K562 (cell line): ENCODE measurements at regions not wholly inside any gene's neighbourhood (a gene's known extent, or its start where the extent isn't known, plus 50 kb on each side); places are given as distances from the start of the nearest gene placed in this dataset.

Experiments
- EZH2 ChIP-seq: IDR thresholded peaks from 2 replicates; pipeline ENCODE4 v1.6.1; 2012; ENCODE audit warnings: low read depth, mild to moderate bottlenecking, inconsistent platforms, low read length, borderline replicate concordance
- U2AF2 ChIP-seq: fragments of 200-400 bp; formaldehyde crosslinking; optimal IDR thresholded peaks from 2 replicates; pipeline ENCODE3; 2017; ENCODE audit warnings: low read depth, mild to moderate bottlenecking, low read length

- TF ChIP-seq U2AF2 = no peak
- TF ChIP-seq EZH2 = no peak
These were observed 532.2 kb upstream of the AGA start for GRCh38 chr4:177974461-177974860.
